Left hindlimb (tissue), 1 donor: ENCODE measurements at regions not wholly inside any gene's neighbourhood (a gene's known extent, or its start where the extent isn't known, plus 50 kb on each side); places are given as distances from the start of the nearest gene placed in this dataset.
A peak's percentile ranks its signal among the peaks of the same experiment; 100 is the strongest.

Experiments used
- DNase-seq: peaks from one replicate; pipeline ENCODE4 v3.0.0-alpha.2; 2018

DNA sequence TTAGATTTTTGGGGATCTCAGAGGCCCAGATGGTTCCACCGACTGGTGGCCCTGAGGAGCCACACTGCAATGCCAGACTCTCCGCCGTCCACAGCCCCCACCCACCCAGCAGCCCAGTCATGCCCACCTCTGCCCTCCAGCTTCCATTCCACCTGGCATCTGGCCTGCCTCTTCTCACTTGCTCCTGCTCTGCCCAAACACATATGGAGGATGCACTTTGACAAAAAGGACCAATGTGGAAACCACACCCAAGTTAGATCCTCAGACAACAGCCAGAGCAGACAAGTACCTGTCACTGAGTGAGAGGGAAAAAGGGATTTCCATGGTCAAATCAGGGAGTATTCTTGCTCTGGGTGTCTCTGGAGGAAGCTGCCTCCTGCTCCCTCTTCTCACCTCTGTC is 120.6 kb upstream of the NXT1 start:
- DNase-seq = no peak

DNA sequence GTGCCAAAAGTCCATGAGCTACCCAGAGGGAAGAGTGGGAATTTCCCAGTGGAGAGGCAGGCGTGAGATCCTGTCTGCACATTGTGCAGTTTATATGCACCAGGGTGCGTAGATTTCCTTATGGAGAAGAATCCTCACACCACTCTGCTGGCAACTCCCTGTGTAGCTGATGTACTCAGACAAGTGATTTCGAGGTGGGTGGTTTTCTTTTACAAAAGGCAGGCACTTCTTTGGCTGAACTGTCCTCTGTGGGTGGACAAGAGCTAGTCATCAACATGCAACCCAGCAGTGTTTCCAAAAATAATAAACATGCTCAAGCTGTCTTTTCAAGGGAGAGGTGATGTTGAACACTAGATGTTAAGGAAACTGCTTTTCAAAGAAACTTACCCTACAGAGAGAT is 121.7 kb upstream of the NXT1 start:
- no peak for DNase-seq

DNA sequence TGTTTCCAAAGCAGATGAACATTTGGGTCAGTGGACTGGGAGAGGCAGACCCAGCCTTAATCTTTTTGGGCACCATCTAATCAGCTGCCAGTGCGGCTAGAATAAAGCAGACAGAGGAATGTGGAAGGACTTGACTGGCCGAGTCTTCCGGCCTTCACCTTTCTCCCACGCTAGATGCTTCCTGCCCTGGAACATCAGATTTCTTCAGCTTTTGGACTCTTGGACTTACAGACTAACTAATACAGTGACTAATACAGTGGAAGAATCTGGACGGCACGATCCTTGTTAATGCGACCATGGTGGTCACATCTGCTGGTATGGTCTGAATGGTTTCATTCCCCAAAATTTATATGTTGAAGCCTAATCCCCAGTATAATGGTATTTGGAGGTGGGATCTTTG is 122.6 kb upstream of the NXT1 start:
- DNase-seq = no peak

DNA sequence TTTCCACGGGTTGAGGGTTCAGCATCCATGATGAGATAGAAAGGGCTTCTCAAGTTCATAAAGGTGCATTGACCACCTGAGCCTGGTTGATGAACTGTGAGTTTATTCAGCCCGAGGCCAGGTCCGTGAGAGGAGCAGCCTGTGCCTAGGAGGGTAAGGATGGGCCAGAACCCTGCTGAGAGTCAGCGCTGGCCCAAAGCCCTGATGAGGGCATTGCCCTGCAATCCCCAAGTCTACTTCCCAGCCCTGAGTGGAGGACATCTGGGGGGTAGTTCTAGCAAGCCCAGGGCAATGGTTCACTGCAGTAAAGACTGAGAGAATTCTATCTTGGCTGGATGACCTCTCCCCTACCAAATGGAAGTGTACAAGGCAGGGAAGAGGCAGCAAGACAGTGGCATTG is 123.3 kb upstream of the NXT1 start:
- DNase-seq = no peak

DNA sequence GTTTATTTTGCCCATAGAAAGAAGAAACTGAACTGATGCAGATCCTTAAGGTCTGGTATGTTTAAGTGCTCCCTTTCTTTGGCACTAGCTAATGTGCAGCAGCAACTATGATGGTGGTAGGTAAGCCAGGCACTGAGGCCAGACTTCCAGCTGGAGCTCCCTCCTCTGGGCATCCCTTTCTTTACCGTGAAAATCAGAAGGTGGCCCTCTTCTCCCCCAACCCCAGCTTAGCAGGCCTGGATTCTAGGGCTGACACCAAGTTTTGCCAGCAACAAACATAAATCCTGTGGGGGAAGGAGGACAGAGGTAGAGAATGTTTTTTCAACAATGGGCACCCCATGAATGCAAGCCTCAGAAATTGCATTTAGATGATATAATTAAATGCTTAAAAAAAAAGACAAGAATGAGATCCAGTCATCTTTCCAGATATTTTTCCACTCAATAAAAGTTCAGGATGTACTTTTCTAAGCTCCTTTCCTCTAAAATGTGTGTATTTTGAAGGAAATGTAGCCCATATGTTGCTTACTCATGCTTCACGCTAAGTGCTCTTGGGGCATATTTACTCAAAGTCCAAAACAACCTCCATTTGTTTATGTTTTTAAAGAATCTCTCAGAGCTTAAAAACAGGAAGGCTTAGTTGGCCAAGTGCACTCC is 123.9 kb upstream of the NXT1 start:
- DNase-seq = no peak

DNA sequence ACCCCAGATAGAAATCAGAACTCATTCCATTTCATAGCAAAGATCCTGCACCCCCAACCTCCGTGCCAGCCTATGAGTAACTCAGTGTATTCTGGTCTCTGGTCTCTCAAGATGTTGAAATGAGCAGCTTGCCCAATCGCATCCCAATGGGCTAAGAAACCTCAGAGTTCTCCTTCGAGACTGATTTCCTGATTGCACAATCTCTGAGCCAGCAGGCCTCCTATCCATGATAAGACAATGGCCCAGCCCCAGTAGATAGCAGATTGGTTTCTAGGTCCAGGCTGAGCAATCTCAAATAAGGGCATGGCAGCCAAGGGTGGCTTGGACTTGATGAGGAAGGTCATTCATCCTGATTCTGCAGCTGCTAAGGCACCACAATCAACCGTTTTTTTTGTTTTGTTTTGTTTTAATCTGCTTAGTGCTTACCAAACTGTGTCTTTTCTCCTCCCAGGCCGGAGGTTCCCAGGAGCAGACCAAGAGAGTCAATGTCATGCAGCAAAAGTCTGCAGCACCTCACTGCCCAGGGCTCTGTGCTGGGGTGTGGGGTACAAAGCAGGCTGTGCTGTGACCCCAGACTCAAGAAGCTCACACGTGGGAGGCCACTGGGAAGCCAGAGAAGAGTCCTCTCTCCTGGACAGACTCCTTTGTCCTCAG is 125.1 kb upstream of the NXT1 start:
- DNase-seq = no peak

DNA sequence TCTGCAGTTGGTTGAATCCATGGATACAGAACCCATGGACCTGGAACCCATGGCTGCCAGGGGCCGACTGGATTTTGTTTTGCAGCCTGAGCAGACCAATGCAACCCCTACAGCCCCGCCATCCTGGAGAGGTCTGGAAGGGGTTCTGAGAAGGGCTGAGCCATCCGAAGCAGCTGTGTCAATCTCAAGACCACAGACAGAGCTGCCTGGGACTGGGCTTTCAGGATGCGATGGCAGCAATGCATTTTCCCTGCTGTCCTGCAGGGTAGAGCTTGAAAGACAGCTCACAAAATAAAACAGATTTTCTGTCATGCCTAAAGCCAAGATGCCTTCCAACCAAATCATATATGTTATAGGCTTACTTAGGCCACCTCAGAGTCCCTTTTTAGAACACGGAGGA is 125.8 kb upstream of the NXT1 start:
- no peak for DNase-seq

DNA sequence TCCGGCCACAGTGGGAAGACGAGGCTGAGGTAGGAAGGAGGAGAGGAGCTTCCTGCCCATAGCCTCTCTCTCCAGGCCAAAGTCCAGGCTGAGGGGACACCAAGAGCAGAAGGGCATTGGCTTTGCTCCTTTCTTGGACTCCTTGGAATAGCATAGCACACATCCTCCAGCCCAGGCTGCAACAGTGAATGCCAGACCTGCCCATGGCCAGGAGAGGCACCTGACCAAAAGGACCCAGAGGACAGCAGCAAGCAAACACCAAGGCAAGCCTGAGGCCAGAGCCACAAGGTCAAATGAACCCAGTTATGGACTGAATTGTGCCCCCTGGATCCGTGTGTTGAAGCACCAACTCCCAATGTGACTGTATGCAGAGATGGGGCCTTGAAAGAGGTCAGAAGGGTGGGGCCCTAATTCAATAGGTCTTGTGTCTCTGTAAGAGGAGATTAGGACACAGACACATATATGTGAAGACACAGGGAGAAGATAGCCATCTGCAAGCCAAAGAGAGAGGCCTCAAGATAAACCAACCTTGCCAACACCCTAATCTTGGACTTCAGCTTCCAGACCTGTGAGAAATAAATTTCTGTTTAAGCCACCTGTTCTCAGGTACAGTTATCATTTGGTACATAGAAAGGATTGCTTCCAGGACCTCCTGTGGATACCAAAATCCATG is 126.5 kb upstream of the NXT1 start:
- no peak for DNase-seq

DNA sequence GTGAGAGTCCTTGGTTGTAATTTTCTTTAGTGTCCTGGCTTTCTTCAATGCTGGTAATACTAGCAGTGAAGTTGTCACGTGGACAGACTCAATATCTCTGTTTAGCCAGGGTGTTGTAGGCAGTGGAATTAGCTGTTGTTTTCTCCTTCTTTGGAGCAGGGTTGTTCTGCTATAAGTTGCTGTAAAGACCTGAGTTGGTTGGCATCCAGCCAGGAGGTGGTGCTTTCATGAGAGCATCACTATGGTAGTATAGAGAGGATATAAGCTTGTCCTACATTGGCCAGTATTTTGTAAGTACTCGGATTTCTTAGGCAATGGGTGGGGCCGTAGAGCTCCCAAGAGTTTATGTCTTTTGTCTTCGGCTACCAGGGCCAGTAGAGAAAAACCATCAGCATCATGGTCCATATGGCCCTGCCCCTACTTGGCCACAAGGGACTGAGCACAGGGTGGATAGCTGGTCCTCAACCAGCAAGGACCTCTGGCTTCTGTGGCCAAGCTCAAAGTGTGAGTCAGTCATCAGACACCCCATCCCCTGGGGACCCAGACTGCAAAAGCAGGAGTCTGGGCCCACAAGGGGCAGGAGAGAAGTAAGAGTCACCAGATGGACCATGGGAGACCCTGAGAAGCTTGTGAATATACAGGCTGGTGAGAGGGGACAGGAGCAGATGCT is 127.9 kb upstream of the NXT1 start:
- no peak for DNase-seq

DNA sequence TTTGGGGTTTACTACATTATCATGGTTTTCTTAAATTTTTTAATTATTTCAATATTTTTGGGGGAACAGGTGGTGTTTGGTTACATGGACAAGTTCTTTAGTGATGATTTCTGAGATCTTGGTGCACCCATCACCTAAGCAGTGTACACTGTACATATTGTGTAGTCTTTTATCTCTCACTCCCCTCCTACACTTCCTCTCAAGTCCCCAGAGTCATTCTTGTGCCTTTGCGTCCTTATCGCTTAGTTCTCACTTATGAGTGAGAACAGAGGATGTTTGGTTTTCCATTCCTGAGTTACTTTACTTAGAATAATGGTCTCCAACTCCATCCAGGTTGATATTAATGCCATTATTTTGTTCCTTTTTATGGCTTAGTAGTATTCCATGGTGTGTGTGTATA is 130.9 kb upstream of the CD93 start:
- DNase-seq = no peak

DNA sequence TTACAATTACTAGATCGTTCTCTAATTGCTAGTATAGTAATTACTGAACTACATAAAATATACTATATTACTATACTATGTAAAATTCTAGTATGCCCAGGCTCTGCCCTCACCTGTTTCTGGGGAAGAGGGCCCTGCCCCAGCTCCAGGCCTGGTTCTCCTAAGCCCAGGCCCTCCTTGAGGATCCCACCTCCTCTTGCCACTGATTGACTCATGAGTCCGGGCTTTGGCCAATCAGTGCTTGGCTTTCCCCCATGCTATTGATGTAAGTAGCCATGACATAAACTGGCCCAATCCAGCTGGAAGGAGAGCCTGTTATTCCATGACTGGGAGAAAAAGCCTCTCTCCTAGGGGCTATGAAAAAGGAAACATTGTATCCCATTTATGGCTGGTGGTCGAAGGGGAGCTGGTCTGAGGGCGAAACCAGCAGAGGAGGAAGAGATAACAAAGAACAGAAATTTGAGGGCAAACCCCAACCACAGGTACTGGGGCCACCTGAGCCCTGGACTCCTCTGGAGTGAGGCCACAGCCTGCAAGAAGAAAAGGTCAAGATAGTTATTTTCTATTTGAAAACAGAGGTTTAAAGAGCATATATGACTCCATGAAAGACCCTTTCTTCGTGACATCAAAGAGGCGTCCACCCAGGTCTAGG is 129.3 kb upstream of the CD93 start:
- no peak for DNase-seq

DNA sequence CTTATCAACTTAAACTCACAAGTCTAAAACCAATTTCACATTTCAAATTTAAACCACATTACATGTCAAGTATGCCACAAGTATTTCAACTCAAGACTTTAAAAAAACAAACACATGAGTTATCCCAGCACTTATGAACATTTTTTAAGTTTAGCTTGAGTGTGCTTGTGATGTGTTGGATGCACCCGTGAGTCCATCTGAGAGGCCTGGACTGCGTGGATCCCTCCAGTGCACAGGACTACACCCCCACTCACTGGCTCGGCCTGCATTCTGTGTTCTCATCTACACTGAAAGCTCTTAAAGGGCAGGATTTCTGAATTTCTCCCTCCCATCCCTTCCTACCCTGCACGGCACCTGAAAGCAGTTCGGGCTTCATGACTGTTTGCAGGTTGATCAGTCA is 128.8 kb upstream of the CD93 start:
- no peak for DNase-seq

DNA sequence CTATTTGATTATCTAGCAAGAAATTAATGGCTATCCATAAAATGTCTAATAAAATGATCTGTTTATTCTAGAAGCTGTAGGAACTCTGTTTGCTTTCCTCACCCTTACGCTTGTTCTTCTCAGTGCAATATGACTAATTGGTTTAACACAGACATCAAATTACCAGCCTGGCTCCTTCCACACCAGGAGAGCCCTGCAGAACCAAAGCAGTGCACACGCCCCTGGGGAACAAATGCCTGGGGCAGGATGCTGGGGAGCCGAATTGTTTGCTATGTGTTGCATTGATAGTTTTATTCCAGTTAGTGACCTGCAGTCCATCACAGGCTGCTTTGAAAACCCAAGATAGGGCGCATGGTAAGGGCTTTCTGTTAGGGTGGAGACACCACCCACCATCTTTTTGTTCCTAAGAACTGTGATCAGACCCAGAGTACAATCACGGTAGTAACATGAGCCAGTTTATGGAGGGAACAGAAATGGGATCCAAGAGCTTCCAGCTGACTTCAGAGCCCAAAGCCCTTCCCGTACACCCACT is 126.4 kb upstream of the CD93 start:
- no peak for DNase-seq

DNA sequence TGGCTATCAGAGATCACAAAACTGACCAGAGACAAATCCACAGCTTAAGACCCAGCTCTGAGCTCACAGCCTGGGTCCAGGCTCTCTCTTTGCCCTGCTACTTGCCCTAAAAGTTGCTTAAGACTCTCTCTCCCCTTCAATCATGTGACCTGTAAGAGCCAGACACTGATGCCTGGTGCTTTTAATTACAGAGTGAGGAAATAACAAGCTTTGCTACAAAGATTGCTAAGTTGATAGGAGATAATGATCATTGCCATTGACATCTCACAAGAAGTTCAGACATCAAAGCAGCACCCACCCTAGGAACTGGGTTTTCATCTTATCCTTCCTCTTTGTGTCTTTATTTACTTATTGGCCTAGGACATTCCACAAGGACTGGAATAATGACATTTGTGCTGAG is 125.9 kb upstream of the CD93 start:
- no peak for DNase-seq

DNA sequence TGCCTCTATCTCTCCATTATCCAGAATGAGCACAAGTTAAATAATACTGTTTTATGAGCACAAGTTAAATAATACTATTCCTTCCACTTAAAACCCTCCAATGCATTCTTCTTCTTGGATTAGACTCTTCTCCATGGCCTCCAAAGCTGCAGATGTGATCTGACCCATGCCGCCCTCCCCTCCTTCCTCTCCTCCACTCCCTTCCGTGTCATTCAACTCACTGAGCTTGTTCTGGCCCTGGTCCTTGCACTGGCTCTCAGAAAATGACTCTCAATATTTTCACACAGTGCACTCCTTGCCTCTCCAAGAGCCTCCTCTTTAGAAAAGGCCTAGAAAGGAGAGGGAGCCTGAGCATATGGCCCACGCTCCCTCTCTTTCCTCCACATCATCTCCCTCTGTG is 125.0 kb upstream of the CD93 start:
- no peak for DNase-seq

DNA sequence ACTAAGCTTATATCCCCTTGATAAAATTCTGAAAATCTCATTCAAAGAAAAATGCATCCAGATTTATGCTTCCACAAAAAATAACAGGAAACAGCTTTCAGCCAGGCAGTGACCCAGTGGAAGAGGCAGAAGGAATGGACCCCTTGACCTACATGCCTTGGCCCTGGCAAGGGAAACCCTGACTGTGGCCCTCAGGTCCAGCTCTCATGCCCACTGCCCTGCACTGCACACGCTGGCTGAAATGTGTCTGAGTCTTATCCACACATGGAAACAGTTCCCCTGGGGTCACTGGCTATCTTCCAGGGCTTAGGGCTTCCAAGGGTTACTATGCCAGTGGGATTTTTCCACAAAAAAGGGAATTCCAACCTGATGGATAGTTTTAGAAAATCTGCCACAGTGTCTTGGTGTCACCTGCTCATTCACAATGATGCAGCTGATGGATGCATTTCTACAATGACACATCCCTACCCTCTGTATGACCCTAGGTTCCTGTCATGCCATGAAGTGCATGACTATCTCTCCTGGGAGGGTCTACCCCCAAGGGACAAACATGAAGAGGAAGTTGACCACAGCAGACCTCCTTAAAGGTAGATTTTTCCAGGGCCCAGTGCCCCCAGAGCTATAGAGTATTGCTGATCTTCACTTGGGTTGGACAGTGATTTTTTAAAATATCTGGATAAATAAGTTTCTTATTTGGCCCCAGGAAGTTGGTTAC is 121.9 kb upstream of the CD93 start:
- no peak for DNase-seq

DNA sequence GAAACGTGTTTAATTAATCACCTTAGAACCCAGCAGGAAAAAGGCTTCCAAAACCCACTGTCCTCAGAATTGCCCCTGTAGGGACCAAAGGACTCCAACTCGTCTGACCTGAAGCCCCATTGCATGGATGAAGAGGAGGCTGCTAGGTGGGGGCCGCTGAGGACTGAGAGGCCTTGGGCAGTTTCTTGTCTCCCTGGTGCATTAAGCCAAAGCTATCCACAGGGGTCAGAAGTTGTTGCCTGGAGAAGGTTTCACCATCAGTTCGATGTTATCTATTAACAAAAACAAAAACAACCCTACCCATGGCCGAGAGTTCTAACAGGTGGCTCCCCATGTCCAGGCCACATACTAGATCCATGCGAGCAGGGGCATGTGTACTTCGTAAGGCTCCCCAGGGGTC is 120.9 kb upstream of the CD93 start:
- DNase-seq = no peak

DNA sequence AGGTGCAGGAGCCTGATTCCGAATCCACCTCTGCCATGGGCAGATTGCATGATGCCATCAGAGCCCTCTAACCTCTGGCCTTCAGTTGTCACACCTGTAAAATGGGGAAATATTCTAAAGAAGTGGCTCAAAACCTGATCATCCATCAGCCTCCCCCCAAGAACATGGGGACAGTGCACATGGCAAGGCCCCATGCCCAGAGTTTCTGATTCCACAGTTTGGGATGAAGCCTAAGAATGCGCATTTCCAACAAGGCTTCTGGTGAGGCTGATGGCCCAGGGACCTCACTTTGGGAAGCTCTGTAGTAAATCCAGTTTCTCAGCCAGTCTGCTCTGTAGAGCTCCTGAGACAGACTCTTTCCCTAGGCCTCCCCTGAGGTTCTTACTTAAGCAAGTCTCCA is 119.9 kb upstream of the CD93 start:
- DNase-seq = no peak

DNA sequence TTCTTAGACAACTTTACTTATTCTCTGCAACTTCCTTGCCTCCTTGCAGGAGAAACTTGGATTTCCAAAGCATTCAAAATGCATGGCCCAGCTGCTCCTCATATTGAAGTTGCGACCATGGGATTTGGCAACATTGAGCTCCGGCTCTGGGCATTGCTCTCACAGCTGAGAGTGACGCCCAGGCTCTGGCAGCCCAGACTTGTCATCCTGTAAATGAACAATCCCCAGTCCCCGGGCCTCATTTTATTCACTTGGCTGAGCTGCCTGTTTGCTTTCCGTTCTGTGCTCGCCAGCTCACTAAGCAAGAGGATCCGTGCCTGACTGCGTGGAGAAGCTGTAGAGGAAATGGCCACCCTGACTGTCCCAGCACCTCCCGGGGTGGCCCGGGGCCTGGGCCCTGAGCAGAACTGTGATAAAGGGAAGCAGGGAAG is 119.5 kb upstream of the CD93 start:
- peak; percentile 90 for DNase-seq

DNA sequence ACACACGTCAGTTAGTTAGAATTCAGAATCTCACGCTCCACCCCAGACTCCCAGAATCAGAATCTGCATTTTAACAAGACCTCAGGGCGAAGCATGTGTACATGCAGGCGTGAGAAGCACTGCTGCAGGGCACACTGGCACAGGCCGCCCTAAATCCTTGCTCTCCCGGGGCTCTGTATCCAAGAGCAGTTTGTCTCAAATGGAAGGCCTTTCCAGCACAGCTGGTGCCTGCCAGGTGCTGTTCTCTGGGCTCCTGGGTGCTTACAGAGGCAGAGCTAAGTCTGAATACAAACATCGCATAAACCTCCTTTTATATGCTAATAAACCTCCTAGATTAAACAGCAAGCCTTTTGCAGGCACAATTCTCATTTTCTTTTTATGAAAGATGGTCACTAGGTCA is 119.1 kb upstream of the CD93 start:
- DNase-seq = no peak

DNA sequence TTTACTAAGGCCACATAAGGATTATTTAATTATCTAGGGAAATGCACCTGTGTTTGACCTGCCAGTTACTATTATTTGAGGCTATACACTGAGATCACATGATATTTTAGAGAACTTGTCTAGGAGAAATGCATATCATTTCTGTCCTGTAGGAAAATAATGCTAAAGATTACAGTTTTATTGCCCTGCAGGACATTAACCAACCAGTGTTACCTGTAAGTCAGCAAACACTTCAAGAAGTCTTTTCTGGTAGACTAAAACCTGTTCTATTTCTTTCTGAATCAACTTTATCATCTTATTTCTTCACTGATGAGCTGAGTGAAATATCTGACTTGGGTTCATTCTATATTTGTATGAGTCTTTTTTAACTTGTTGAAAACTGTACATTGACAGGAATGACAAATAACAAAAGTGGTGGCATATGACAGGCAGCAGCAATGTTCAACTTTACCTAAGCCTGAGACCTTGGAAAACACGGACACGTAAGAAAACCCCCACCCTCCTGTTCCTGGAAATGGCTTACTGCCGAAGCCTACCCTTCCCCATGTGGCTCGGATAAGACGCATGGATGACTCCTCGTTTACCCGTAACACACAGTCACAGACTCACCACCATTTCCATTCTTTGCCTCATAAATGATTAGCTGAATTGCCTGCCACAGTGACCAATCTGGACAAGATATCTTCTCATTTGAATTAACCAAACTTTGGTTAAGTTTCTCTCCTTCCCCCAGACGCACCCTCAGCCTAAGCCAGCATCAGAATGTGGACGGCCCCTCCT is 118.0 kb upstream of the CD93 start:
- no peak for DNase-seq

DNA sequence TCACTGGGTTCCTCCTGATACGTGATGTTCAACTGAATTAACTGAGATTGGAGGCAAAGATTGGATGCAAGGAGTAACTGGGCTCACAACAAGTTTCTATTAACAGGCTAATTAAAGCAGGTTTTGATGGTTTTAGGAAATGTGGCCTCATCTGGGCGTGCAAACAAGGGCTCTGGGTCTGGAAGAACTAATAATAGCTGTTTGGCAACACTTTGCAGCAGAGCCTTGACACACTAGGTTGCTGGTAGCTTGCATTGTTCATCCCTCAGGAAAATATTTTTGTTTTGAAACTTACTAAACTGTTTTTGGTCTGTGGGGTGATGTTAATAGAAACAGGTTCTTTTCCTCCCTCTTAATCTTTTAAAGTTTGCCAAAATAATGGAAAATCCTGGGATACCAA is 117.2 kb upstream of the CD93 start:
- no peak for DNase-seq
